SK-N-SH (cell line): ENCODE measurements at regions not wholly inside any gene's neighbourhood (a gene's known extent, or its start where the extent isn't known, plus 50 kb on each side); places are given as distances from the start of the nearest gene placed in this dataset.

Experiments used
- CTCF ChIA-PET: fragments of 300-600, 350-600 bp; formaldehyde crosslinking; extraction: SDS; loops from one replicate; lab custom pipeline; 2021; lab: Yijun Ruan, JAX
- POLR2A ChIA-PET: fragments of 350-600 bp; sonication (Branson Sonifier 250); formaldehyde crosslinking; extraction: SDS; loops from one replicate; lab custom pipeline; 2020; ENCODE audit warnings: antibody characterized with exemption, inconsistent platforms; lab: Yijun Ruan, JAX
- DNase-seq: peaks from one replicate; pipeline ENCODE4 v3.0.0; 2012
- H2AFZ ChIP-seq: fragments of 200-600 bp; sonication (generic); 2 replicates; pipeline ENCODE4 v1.8.1; 2016; ENCODE audit warnings: antibody characterized with exemption, mild to moderate bottlenecking, low read depth
- H3F3A ChIP-seq: fragments of 200-600 bp; sonication (generic); replicated peaks from 2 replicates; pipeline ENCODE3; 2016; ENCODE audit warnings: antibody characterized with exemption, mild to moderate bottlenecking; ENCODE audit not compliant: insufficient read depth
- H3K27ac ChIP-seq, 2 experiments: fragments of 200-500 bp in 1 of 2; fragments of 200-600 bp in 1 of 2; sonication (Bioruptor generic) in 1 of 2; sonication (generic), shearing (Covaris generic) in 1 of 2; 2 replicates each; pipeline versions ENCODE4 v1.5.1 to v1.6.1; 2014 to 2016; ENCODE audit warnings: low read depth in 2 of 2, inconsistent platforms in 1 of 2, low read length in 1 of 2, mild to moderate bottlenecking in 1 of 2, mixed read lengths in 1 of 2
- H3K27me3 ChIP-seq: fragments of 200-600 bp; sonication (generic), shearing (Covaris generic); 2 replicates; pipeline ENCODE4 v1.6.1; 2016; ENCODE audit warnings: mixed run types; ENCODE audit not compliant: insufficient read depth
- H3K36me3 ChIP-seq, 2 experiments: fragments of 200-500 bp in 1 of 2; fragments of 200-600 bp in 1 of 2; sonication (Bioruptor generic) in 1 of 2; sonication (generic) in 1 of 2; replicated peaks in 1 of 2; 2 replicates each; pipeline versions ENCODE3 to v1.5.1; 2014 to 2016; ENCODE audit warnings: low read length in 1 of 2, mild to moderate bottlenecking in 1 of 2; ENCODE audit not compliant: insufficient read depth in 2 of 2, control insufficient read depth in 1 of 2
- H3K4me1 ChIP-seq, 2 experiments: fragments of 200-500 bp in 1 of 2; fragments of 200-600 bp in 1 of 2; sonication (Bioruptor generic) in 1 of 2; sonication (generic), shearing (Covaris generic) in 1 of 2; 2 replicates each; pipeline versions ENCODE4 v1.5.1 to v1.6.1; 2014 to 2016; ENCODE audit warnings: low read depth in 1 of 2, low read length in 1 of 2, mixed run types in 1 of 2; ENCODE audit not compliant: insufficient read depth in 2 of 2, control insufficient read depth in 1 of 2
- H3K4me2 ChIP-seq: fragments of 200-600 bp; sonication (generic), shearing (Covaris generic); 2 replicates; pipeline ENCODE4 v1.6.1; 2017; ENCODE audit warnings: mixed run types
- H3K4me3 ChIP-seq, 2 experiments: fragments of 200-500 bp in 1 of 2; fragments of 200-600 bp in 1 of 2; sonication (Bioruptor generic) in 1 of 2; sonication (generic), shearing (Covaris generic) in 1 of 2; 2 replicates each; pipeline versions ENCODE4 v1.5.1 to v1.8.1; 2014 to 2016; ENCODE audit warnings: low read depth in 2 of 2, inconsistent platforms in 1 of 2, low read length in 1 of 2, mild to moderate bottlenecking in 1 of 2, mixed read lengths in 1 of 2, moderate library complexity in 1 of 2
- H3K79me2 ChIP-seq: fragments of 200-600 bp; sonication (generic); 2 replicates; pipeline ENCODE4 v1.8.1; 2017; ENCODE audit warnings: mild to moderate bottlenecking; ENCODE audit not compliant: insufficient read depth
- H3K9ac ChIP-seq: fragments of 200-600 bp; sonication (generic); 2 replicates; pipeline ENCODE4 v1.6.1; 2017; ENCODE audit warnings: mixed run types
- H3K9me2 ChIP-seq: fragments of 200-600 bp; sonication (generic); 2 replicates; pipeline ENCODE4 v1.6.1; 2017; ENCODE audit warnings: mixed run types
- H3K9me3 ChIP-seq: fragments of 200-600 bp; sonication (generic); 2 replicates; pipeline ENCODE4 v1.6.1; 2017; ENCODE audit warnings: mixed run types, mild to moderate bottlenecking, moderate library complexity
- H4K20me1 ChIP-seq: fragments of 200-600 bp; sonication (generic); 2 replicates; pipeline ENCODE4 v1.6.1; 2017; ENCODE audit warnings: mild to moderate bottlenecking, mixed run types; ENCODE audit not compliant: insufficient read depth
- ELF1 ChIP-seq: IDR thresholded peaks from 2 replicates; pipeline ENCODE4 v1.4.0; 2012
- EP300 ChIP-seq, 2 experiments: IDR thresholded peaks; 2 replicates each; pipeline versions ENCODE4 v1.4.0 to v1.6.1; 2012; ENCODE audit warnings: borderline replicate concordance in 1 of 2, low read depth in 1 of 2, low read length in 1 of 2
- EZH2phosphoT487 ChIP-seq: fragments of 200-600 bp; sonication (generic); IDR thresholded peaks from 2 replicates; pipeline ENCODE4 v1.6.1; 2017; ENCODE audit warnings: low read depth, mixed run types, mild to moderate bottlenecking, antibody characterized with exemption, moderate library complexity, borderline replicate concordance
- FOXM1 ChIP-seq: IDR thresholded peaks from 2 replicates; pipeline ENCODE4 v1.4.0; 2012; ENCODE audit warnings: low read depth, mild to moderate bottlenecking
- GABPA ChIP-seq: IDR thresholded peaks from 2 replicates; pipeline ENCODE4 v1.4.0; 2012; ENCODE audit warnings: low read depth, mild to moderate bottlenecking
- GATA2 ChIP-seq: sonication (generic); formaldehyde crosslinking; IDR thresholded peaks from 2 replicates; pipeline ENCODE4 v1.5.0; 2020; ENCODE audit warnings: mild to moderate bottlenecking, missing genetic modification reagents
- JUND ChIP-seq: IDR thresholded peaks from 2 replicates; pipeline ENCODE4 v1.4.0; 2012
- MEF2A ChIP-seq: IDR thresholded peaks from 2 replicates; pipeline ENCODE4 v1.4.0; 2012; ENCODE audit warnings: low read depth, borderline replicate concordance
- MXI1 ChIP-seq: IDR thresholded peaks from 2 replicates; pipeline ENCODE4 v1.6.1; 2012; ENCODE audit warnings: mild to moderate bottlenecking, low read depth, low read length, improper control_type of control experiment
- NFIC ChIP-seq: IDR thresholded peaks from 2 replicates; pipeline ENCODE4 v1.4.0; 2012; ENCODE audit warnings: borderline replicate concordance
- RAD21 ChIP-seq: IDR thresholded peaks from 2 replicates; pipeline ENCODE4 v1.6.1; 2012; ENCODE audit warnings: mild to moderate bottlenecking, low read length
- RCOR1 ChIP-seq: fragments of 150-350 bp; IDR thresholded peaks from 2 replicates; pipeline ENCODE4 v1.6.1; 2017; ENCODE audit warnings: antibody characterized with exemption, low read length
- RFX5 ChIP-seq: IDR thresholded peaks from 2 replicates; pipeline ENCODE4 v1.6.1; 2012; ENCODE audit warnings: mild to moderate bottlenecking, improper control_type of control experiment, low read length
- SMC3 ChIP-seq: IDR thresholded peaks from 2 replicates; pipeline ENCODE4 v1.6.1; 2012; ENCODE audit warnings: low read depth, low read length, improper control_type of control experiment
- TAF1 ChIP-seq: IDR thresholded peaks from 2 replicates; pipeline ENCODE4 v1.6.1; 2012; ENCODE audit warnings: low read depth, mild to moderate bottlenecking, low read length, moderate library complexity, borderline replicate concordance
- TCF12 ChIP-seq: IDR thresholded peaks from 2 replicates; pipeline ENCODE4 v1.4.0; 2012
- YY1 ChIP-seq: IDR thresholded peaks from 2 replicates; pipeline ENCODE4 v1.4.0; 2012; ENCODE audit warnings: low read depth, mild to moderate bottlenecking
- WGBS: methylation state at CpG from one replicate; pipeline ENCODE4 v1.1.6; 2017; ENCODE audit warnings: low lambda C conversion rate; 5-methylcytosine and 5-hydroxymethylcytosine counted together
- TF ChIP-seq, protein P1 (sequence below): IDR thresholded peaks from 2 replicates; pipeline ENCODE4; 2012
- TF ChIP-seq, protein P2 (sequence below): IDR thresholded peaks from 2 replicates; pipeline ENCODE4 v1.4.0; 2012; ENCODE audit warnings: low read depth
- TF ChIP-seq, protein P3 (sequence below): fragments of 150-350 bp; IDR thresholded peaks from 2 replicates; pipeline ENCODE4 v1.6.1; 2016; ENCODE audit warnings: mild to moderate bottlenecking, low read depth, low read length
- TF ChIP-seq, protein P4 (sequence below): IDR thresholded peaks from 2 replicates; pipeline ENCODE4 v1.4.0; 2012; ENCODE audit warnings: low read depth, borderline replicate concordance

DNA sequence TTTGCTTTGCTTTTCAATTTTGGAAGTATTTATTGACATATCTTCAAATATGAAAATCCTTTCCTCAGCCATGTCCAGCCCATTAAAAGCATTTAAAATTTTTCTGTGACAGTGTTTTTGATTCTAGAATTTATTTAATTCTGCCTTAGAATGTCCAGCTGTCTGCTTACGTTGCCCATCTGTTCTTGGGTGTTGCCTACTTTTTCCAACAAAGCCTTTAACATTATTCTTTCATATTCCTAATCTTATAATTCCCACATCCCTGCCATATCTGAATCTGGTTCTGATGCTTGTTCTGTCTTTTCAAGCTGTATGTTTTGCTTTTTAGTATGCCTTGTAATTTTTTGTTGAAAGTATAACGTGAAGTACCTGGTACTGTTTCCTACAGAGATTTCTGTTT, 204.7 kb upstream of the VSTM2A start:
- no peaks in the 10 kb centered on the region for H3K36me3 ChIP-seq
- H3K9me3 ChIP-seq: no peaks in the 10 kb centered on the region; the same call in 1 of the 2 replicates
- DNase-seq: no peak
- ChIA-PET CTCF (interaction anchor here (1.3 kb wide), 1 partner anchor 13 kb away, joined by 4 read pairs; no protein-coding TSS in a partner anchor), POLR2A (no interaction called here)
- no peaks in the 10 kb centered on the region for H3K9me2 ChIP-seq
- no peak overlapping the region for H3K9ac ChIP-seq
- TF ChIP-seq NFIC (no peak), JUND (no peak), RCOR1 (no peak)
- TF ChIP-seq, protein P1, sequence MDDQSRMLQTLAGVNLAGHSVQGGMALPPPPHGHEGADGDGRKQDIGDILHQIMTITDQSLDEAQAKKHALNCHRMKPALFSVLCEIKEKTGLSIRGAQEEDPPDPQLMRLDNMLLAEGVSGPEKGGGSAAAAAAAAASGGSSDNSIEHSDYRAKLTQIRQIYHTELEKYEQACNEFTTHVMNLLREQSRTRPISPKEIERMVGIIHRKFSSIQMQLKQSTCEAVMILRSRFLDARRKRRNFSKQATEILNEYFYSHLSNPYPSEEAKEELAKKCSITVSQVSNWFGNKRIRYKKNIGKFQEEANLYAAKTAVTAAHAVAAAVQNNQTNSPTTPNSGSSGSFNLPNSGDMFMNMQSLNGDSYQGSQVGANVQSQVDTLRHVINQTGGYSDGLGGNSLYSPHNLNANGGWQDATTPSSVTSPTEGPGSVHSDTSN: no peak
- no peaks in the 10 kb centered on the region for H3F3A ChIP-seq
- peaks cover 0 to 17% of the 10 kb centered on the region in 2 experiments; a peak in 2 of 4 replicates for H3K4me1 ChIP-seq
- H3K27me3 ChIP-seq: no peaks in the 10 kb centered on the region
- no peaks in the 10 kb centered on the region for H3K79me2 ChIP-seq
- no peaks in the 10 kb centered on the region for H4K20me1 ChIP-seq
- H3K27ac ChIP-seq: no peak overlapping the region; a peak in 1 of 4 replicates
- H2AFZ ChIP-seq: no peak overlapping the region
- 13% methylated on average over 2 of the region's 2 CpGs for WGBS
- no peak overlapping the region for H3K4me3 ChIP-seq
- no peak overlapping the region for H3K4me2 ChIP-seq

DNA sequence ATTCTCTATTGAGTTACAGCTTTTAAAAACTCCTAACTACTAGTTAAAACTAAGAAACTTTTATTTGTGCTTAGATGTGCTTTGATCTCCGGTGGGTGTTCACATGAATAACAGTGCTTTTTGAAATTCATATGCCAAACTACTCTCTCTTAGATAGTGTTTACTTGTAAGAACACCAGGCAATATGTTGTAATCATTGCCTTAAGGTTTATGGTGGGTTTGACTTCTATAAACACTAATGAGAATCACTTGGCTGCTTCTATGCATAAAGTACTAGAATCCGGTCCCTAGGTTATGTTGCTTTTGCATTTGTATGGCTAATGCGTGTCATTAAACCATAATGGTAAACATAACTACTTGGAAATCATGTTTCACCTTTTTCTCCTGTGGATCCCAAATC, 203.9 kb upstream of the VSTM2A start:
- Histone ChIP-seq H2AFZ (no peak overlapping the region), H3K9me2 (no peaks in the 10 kb centered on the region), H3K79me2 (no peaks in the 10 kb centered on the region), H3K27ac (peak overlapping the region in 1 of 2 experiments; percentile 58; a peak in 2 of 4 replicates), H3K9me3 (no peaks in the 10 kb centered on the region; the same call in 1 of the 2 replicates), H3K36me3 (no peaks in the 10 kb centered on the region), H3K4me3 (no peak overlapping the region), H3K4me2 (no peak overlapping the region), H3F3A (no peaks in the 10 kb centered on the region), H3K9ac (no peak overlapping the region), H3K4me1 (peaks cover 0 to 17% of the 10 kb centered on the region in 2 experiments; a peak in 2 of 4 replicates), H4K20me1 (no peaks in the 10 kb centered on the region), H3K27me3 (no peaks in the 10 kb centered on the region)
- 35% methylated on average over 3 of the region's 3 CpGs for WGBS
- CTCF ChIA-PET: interaction anchor here (1.3 kb wide), 1 partner anchor 12 kb away, joined by 4 read pairs; no protein-coding TSS in a partner anchor
- no peak for DNase-seq
- POLR2A ChIA-PET: no interaction called here
- TF ChIP-seq NFIC: no peak
- TF ChIP-seq ELF1: no peak
- TF ChIP-seq, protein P2, sequence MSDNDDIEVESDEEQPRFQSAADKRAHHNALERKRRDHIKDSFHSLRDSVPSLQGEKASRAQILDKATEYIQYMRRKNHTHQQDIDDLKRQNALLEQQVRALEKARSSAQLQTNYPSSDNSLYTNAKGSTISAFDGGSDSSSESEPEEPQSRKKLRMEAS: no peak
- no peak for TF ChIP-seq RCOR1
- TF ChIP-seq GABPA: no peak
- TF ChIP-seq YY1: no peak
- TF ChIP-seq, protein P1: no peak
- TF ChIP-seq EZH2phosphoT487: no peak
- TF ChIP-seq MEF2A: no peak
- TF ChIP-seq SMC3: no peak
- no peak for TF ChIP-seq GATA2 (CRISPR knock-in tag)
- no peak for TF ChIP-seq MXI1
- TF ChIP-seq FOXM1: no peak
- TF ChIP-seq RFX5: no peak
- TF ChIP-seq, protein P3, sequence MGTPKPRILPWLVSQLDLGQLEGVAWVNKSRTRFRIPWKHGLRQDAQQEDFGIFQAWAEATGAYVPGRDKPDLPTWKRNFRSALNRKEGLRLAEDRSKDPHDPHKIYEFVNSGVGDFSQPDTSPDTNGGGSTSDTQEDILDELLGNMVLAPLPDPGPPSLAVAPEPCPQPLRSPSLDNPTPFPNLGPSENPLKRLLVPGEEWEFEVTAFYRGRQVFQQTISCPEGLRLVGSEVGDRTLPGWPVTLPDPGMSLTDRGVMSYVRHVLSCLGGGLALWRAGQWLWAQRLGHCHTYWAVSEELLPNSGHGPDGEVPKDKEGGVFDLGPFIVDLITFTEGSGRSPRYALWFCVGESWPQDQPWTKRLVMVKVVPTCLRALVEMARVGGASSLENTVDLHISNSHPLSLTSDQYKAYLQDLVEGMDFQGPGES: no peak
- TF ChIP-seq TAF1: no peak
- TF ChIP-seq EP300 (IDR thresholded peaks at IDR 0.05; ENCODE audit: borderline replicate concordance in 1 of 2, low read depth in 1 of 2, low read length in 1 of 2): no peak
- TF ChIP-seq, protein P4, sequence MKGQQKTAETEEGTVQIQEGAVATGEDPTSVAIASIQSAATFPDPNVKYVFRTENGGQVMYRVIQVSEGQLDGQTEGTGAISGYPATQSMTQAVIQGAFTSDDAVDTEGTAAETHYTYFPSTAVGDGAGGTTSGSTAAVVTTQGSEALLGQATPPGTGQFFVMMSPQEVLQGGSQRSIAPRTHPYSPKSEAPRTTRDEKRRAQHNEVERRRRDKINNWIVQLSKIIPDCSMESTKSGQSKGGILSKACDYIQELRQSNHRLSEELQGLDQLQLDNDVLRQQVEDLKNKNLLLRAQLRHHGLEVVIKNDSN: no peak
- no peak for TF ChIP-seq TCF12
- TF ChIP-seq RAD21: no peak
- TF ChIP-seq, all 33 proteins: peak for 0
